Right lobe of liver (tissue), 6 donors: ENCODE measurements at regions not wholly inside any gene's neighbourhood (a gene's known extent, or its start where the extent isn't known, plus 50 kb on each side); places are given as distances from the start of the nearest gene placed in this dataset.

ENCODE experiments used
- ATAC-seq, 4 donors: fragments of 200-7000 bp; cut with Tn5 transposase; one replicate each; pipeline ENCODE4 v1.9.1; 2020; ENCODE audit warnings: mild to moderate bottlenecking in 4 of 4, moderate library complexity in 4 of 4
- DNase-seq, 3 donors: peaks; one replicate each; pipeline ENCODE4 v3.0.0-alpha.2; 2020
- H3K27ac ChIP-seq, 3 donors: fragments of 200-600 bp; one replicate each; pipeline ENCODE4 v1.8.0; 2022
- H3K27me3 ChIP-seq, 2 donors: fragments of 200-600 bp; one replicate each; pipeline ENCODE4 v1.8.0; 2022
- H3K36me3 ChIP-seq, 4 donors: fragments of 200-600 bp; sonication (generic) in 1 of 4; one replicate each; pipeline versions ENCODE4 v1.5.1 to v1.8.0; 2017 to 2022; ENCODE audit warnings: control low read depth in 1 of 4
- H3K4me1 ChIP-seq, 4 donors: fragments of 200-600 bp; sonication (generic) in 1 of 4; one replicate each; pipeline versions ENCODE4 v1.5.1 to v1.8.0; 2017 to 2022; ENCODE audit warnings: control low read depth in 1 of 4
- H3K4me3 ChIP-seq, 3 donors: fragments of 200-600 bp; one replicate each; pipeline ENCODE4 v1.8.0; 2022
- H3K9me3 ChIP-seq, 4 donors: fragments of 200-600 bp; sonication (generic) in 1 of 4; one replicate each; pipeline versions ENCODE4 v1.5.1 to v1.8.0; 2017 to 2022; ENCODE audit warnings: control low read depth in 1 of 4
- CTCF ChIP-seq, 4 donors: fragments of 200-600 bp in 3 of 4; fragments of 450-650 bp in 1 of 4; IDR thresholded peaks; one replicate each; pipeline versions ENCODE4 v1.5.1 to v1.8.0; 2016 to 2022; ENCODE audit warnings: antibody characterized with exemption in 4 of 4, mild to moderate bottlenecking in 2 of 4
- POLR2A ChIP-seq: fragments of 450-650 bp; IDR thresholded peaks from one replicate; pipeline ENCODE4 v1.6.1; 2017; ENCODE audit warnings: antibody characterized with exemption, mild to moderate bottlenecking
- WGBS: methylation state at CpG from one replicate; pipeline ENCODE4 v1.1.6; 2018; ENCODE audit warnings: low coverage, low lambda C conversion rate; ENCODE audit not compliant: insufficient coverage; ENCODE audit errors: missing lambda C conversion rate; 5-methylcytosine and 5-hydroxymethylcytosine counted together
- intact Hi-C, 2 donors: fragments of 100-400 bp; cut with DNase I; formaldehyde crosslinking; loops; one replicate each; pipeline versions ENCODE4 v1.11.2 to v1.14.1; 2022
- donor health status: DM: no; HTN: yes; CAD: no.
- donor health status: DM: no; HTN: no; CAD: no.
- donor health status: DM: no; HTN: no; CAD: no.
- donor health status: DM: no; HTN: yes; CAD: no.
- donor health status: DM: no; HTN: yes; CAD: no.

- no peaks in the 10 kb centered on the region for H3K9me3 ChIP-seq
- H3K27ac ChIP-seq, result no peak overlapping the region
- H3K4me3 ChIP-seq, result no peak overlapping the region
- peaks cover 0 to 20% (median 9%) of the 10 kb centered on the region in 4 donors for H3K4me1 ChIP-seq
- intact Hi-C loops, result no loop called here
- DNase-seq (no peak), ATAC-seq (no peak)
- no peak for TF ChIP-seq CTCF (IDR thresholded peaks at IDR 0.05)
- no peak for TF ChIP-seq POLR2A
- H3K27me3 ChIP-seq, result no peaks in the 10 kb centered on the region
- WGBS, result 93% methylated on average over 3 of the region's 9 CpGs
- H3K36me3 ChIP-seq, result no peaks in the 10 kb centered on the region
Measured at GRCh38 chr20:57895161-57895855, 185.5 kb upstream of the PMEPA1 start.

DNA sequence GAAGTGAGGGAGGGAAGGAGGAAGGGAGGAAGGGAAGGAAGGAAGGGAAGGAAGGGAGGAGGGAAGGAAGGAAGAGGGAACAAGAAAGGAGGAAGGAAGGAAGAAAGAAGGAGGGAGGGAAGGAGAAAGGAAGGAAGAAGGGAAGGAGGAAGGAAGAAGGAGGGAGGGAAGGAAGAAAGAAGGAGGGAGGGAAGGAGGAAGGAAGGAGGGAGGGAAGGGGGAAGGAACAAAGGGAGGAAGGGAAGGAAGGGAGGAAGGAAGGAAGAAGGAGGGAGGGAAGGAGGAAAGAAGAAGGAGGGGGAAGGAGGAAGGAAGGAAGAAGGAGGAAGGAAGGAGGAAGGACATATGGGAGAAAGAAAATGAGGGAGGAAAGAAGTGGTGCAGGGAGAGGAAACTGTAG, 184.7 kb upstream of the PMEPA1 start:
- DNase-seq (no peak), ATAC-seq (no peak)
- intact Hi-C loops, result no loop called here
- Histone ChIP-seq H3K27me3 (no peaks in the 10 kb centered on the region), H3K36me3 (no peaks in the 10 kb centered on the region), H3K4me1 (peaks cover 0 to 20% (median 9%) of the 10 kb centered on the region in 4 donors), H3K9me3 (no peaks in the 10 kb centered on the region), H3K27ac (no peak overlapping the region), H3K4me3 (no peak overlapping the region)
- TF ChIP-seq POLR2A, result no peak

- 87% methylated on average over 8 of the region's 10 CpGs for WGBS
- Histone ChIP-seq H3K27me3 (no peaks in the 10 kb centered on the region), H3K27ac (no peak overlapping the region), H3K4me1 (peaks cover 0 to 20% (median 9%) of the 10 kb centered on the region in 4 donors), H3K4me3 (no peak overlapping the region), H3K9me3 (no peaks in the 10 kb centered on the region), H3K36me3 (no peaks in the 10 kb centered on the region)
- DNase-seq, result no peak
- intact Hi-C loops, result no loop called here
- no peak for ATAC-seq
- TF ChIP-seq CTCF (IDR thresholded peaks at IDR 0.05) (no peak), POLR2A (no peak)
Measured at GRCh38 chr20:57894096-57894495, 184.3 kb upstream of the PMEPA1 start.

- H3K27me3 ChIP-seq, result no peaks in the 10 kb centered on the region
- no peak overlapping the region for H3K27ac ChIP-seq
- no peak for ATAC-seq
- no peak for TF ChIP-seq CTCF (IDR thresholded peaks at IDR 0.05)
- no peak for TF ChIP-seq POLR2A
- intact Hi-C loops, result no loop called here
- H3K4me1 ChIP-seq, result peaks cover 0 to 20% (median 9%) of the 10 kb centered on the region in 4 donors
- H3K9me3 ChIP-seq, result no peaks in the 10 kb centered on the region
- no CpG with 5 or more reads among the region's 16 CpGs for WGBS
- DNase-seq, result no peak
- no peaks in the 10 kb centered on the region for H3K36me3 ChIP-seq
- no peak overlapping the region for H3K4me3 ChIP-seq
Measured at GRCh38 chr20:57893366-57893999, 183.7 kb upstream of the PMEPA1 start.

- intact Hi-C loops, result no loop called here
- Histone ChIP-seq H3K4me3 (no peak overlapping the region), H3K36me3 (no peaks in the 10 kb centered on the region), H3K9me3 (no peaks in the 10 kb centered on the region), H3K27me3 (no peaks in the 10 kb centered on the region), H3K27ac (no peak overlapping the region), H3K4me1 (peaks cover 0 to 10% (median 4%) of the 10 kb centered on the region in 4 donors)
- TF ChIP-seq CTCF (IDR thresholded peaks at IDR 0.05) (no peak), POLR2A (no peak)
- ATAC-seq (no peak), DNase-seq (no peak)
- 76% methylated on average over 7 of the region's 10 CpGs for WGBS
Measured at GRCh38 chr20:57892471-57892870, 182.7 kb upstream of the PMEPA1 start.
